Activated naive CD8-positive, alpha-beta T cell treated with anti-CD3 and anti-CD28 coated beads, Interleukin-2, amount 10 ng/mL, durations not matched to agents 7 days and 5 days (primary cell): ENCODE measurements at regions not wholly inside any gene's neighbourhood (a gene's known extent, or its start where the extent isn't known, plus 50 kb on each side); places are given as distances from the start of the nearest gene placed in this dataset.

Experiments used
- ATAC-seq: fragments of 150-1000 bp; cut with Tn5 transposase; one replicate; pipeline ENCODE4 v1.10.0; 2021; ENCODE audit warnings: low read depth, moderate library complexity
- POLR2A ChIA-PET: fragments of 350-600 bp; sonication (Branson Sonifier 250); formaldehyde crosslinking; loops from one replicate; lab custom pipeline; 2021; ENCODE audit warnings: antibody characterized with exemption; lab: Charles Lee
- DNase-seq: peaks from one replicate; pipeline ENCODE4 v3.0.0; 2021
- H3K27ac Mint-ChIP-seq: one replicate; pipeline ENCODE4 v1.8.0; 2022; ENCODE audit warnings: mild to moderate bottlenecking, mixed read lengths
- H3K27me3 Mint-ChIP-seq: one replicate; pipeline ENCODE4 v1.8.0; 2022; ENCODE audit warnings: mild to moderate bottlenecking, moderate library complexity, mixed read lengths
- H3K36me3 Mint-ChIP-seq: one replicate; pipeline ENCODE4 v1.8.0; 2021; ENCODE audit warnings: mild to moderate bottlenecking, mixed read lengths
- H3K4me1 Mint-ChIP-seq: one replicate; pipeline ENCODE4 v1.8.0; 2021; ENCODE audit warnings: mixed read lengths
- H3K4me3 Mint-ChIP-seq: one replicate; pipeline ENCODE4 v1.8.0; 2022; ENCODE audit warnings: mild to moderate bottlenecking, moderate library complexity, mixed read lengths
- H3K9me3 Mint-ChIP-seq: one replicate; pipeline ENCODE4 v1.8.0; 2021; ENCODE audit warnings: mixed read lengths

DNA sequence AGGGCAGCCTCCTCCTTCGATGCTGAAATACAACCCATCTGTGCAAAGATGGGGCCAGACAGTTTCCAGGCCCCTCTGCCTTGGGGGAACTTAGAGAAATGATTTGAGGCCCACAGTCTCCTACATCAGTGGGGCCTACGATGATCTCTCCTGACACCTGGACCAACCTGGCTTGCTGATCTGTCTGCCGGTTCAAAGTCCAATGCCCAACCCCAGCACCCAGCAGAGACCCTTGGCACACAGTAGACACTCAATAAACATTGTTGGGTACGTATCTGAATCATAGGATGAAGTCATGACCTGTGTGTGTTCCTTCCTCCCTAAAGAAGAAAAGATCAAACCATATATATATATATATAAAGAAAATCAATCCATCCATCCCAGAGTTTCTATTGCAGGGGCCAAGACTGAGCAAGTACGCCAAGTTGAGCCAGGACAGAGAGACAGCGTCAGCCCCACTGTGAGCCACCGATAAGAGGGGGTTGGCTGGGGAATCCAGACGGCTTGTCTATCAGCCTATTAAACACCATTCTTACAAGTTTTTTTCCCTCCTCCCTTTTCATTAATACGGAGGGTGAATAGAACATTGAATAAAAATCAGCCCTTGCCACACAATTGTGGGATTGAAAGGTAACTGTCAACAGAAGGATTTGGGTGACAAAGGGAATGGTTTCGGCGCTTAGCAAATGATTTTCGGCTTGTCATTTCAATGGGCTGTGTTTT, 244.1 kb downstream of the MN1 start:
- Mint-ChIP-seq H3K9me3 (no peaks in the 10 kb centered on the region), H3K27me3 (no peaks in the 10 kb centered on the region), H3K36me3 (no peaks in the 10 kb centered on the region), H3K27ac (no peak overlapping the region), H3K4me3 (no peak overlapping the region), H3K4me1 (no peaks in the 10 kb centered on the region)
- ATAC-seq (no peak), DNase-seq (no peak)
- POLR2A ChIA-PET, result no interaction called here

DNA sequence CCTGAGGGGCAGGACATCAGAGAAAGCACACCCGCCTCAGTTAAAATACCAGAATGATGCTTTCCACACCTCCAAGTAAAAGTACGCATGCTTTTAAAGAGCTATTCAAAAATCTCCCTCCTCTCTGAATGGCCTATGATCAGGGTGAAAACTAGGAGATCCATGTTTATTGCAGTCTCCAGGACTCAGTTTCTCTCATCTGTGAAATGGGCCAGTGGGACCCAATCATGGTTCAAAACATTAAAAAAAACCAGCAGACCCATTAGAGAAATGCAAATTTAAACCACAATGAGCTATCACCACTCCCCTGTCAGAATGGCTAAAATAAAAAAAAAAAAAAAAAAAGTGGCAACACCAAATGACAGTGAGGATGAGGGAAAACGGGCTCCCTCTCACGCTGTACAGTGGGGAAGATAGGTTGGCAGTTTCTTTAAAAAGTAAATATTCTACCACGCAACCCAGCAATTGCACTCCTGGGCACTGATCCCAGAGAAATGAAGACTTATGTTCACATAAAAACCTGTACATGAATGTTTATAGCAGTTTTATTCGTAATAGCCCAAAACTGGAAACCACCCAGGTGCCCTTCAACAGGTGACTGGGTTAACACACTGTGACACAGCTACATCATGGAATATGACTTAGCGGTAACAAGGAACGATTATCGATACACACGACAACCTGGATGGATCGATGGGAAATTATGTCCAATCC, 242.7 kb downstream of the MN1 start:
- no peak for DNase-seq
- H3K4me3 Mint-ChIP-seq, result no peak overlapping the region
- no peaks in the 10 kb centered on the region for H3K9me3 Mint-ChIP-seq
- POLR2A ChIA-PET, result no interaction called here
- no peak for ATAC-seq
- H3K36me3 Mint-ChIP-seq, result no peaks in the 10 kb centered on the region
- no peaks in the 10 kb centered on the region for H3K4me1 Mint-ChIP-seq
- no peak overlapping the region for H3K27ac Mint-ChIP-seq
- H3K27me3 Mint-ChIP-seq, result no peaks in the 10 kb centered on the region

DNA sequence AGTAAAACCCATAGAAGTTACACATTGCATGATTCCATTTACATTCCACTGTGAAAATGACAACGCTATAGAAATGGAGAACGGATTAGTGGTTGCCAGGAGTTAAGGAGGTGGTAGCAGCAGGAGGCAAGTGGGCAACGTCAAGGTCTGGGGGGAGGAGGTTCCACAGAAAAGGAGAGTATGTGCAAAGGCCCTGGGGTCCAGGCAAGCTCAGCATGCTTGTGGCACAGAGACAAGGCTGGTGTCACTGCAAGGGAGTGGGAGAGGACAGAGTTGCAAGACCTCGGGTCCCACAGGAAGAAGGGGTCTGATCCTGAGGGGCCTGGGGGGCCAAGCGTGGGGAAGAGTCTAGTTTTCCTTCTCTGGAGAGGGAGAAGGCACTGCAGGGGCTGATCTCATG, 240.8 kb downstream of the MN1 start:
- ATAC-seq, result no peak
- H3K27ac Mint-ChIP-seq, result no peak overlapping the region

DNA sequence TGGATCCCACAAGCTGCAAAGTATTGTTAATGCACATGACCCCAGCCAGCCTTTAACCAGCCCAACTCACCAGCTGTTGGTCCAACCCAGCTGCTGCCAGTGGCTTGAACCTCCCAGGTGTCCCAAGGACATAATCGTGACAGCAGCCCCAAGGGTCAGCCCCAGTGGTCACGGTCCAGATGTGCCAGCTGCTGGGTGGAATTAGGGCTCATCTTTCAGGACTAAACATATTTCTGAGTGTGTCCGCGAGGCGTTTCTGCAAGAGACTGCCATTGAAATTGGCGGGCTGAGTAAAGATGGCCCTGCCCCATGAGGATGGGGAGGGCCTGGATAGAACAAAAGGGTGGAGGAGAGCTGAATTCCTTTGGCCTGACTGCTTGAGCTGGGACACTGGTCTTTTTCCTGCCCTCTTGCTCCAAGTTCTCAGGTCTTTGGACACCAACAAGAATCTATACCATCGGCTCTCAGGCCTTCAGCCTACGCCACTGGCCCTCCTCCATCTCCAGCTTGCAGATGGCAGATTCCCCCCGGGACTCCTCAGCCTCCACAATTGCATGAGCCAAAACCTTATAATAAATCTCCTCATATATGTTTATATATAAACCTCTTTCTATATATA, 240.2 kb downstream of the MN1 start:
- ATAC-seq (no peak), DNase-seq (no peak)
- Mint-ChIP-seq H3K4me3 (no peak overlapping the region), H3K9me3 (no peaks in the 10 kb centered on the region), H3K27ac (no peak overlapping the region), H3K4me1 (no peaks in the 10 kb centered on the region), H3K36me3 (no peaks in the 10 kb centered on the region), H3K27me3 (no peaks in the 10 kb centered on the region)
- POLR2A ChIA-PET, result no interaction called here

More for the DNA sequence above, 240.8 kb downstream of the MN1 start:
- Mint-ChIP-seq H3K4me1 (no peaks in the 10 kb centered on the region), H3K36me3 (no peaks in the 10 kb centered on the region), H3K27me3 (no peaks in the 10 kb centered on the region), H3K4me3 (no peak overlapping the region), H3K9me3 (no peaks in the 10 kb centered on the region)
- POLR2A ChIA-PET, result no interaction called here
- DNase-seq, result no peak

GRCh38 chr22:27564806-27565205, 236.8 kb downstream of the MN1 start:
- Mint-ChIP-seq H3K27ac (no peak overlapping the region), H3K27me3 (no peaks in the 10 kb centered on the region), H3K4me3 (no peak overlapping the region), H3K36me3 (no peaks in the 10 kb centered on the region), H3K9me3 (no peaks in the 10 kb centered on the region), H3K4me1 (no peaks in the 10 kb centered on the region)
- DNase-seq (no peak), ATAC-seq (no peak)
- POLR2A ChIA-PET, result no interaction called here

DNA sequence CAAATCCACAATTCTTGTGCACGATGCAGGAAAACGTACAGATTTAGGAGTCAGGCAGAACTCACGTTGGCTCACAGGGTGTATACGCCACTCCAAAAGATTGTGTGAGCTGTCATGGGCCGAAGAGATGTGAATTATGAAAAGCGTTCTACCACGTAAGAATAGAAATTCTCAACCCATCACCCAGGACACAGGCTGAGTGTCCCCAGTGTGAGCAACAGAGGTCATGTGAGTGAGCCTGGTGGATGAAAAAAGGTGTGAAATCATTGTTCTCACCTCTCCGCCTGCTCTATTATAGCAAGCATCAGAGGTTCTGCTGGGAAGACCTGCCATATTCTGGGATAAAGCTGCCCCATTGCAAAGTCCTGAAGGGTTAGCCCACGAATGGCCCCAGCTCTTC, 235.0 kb downstream of the MN1 start:
- DNase-seq (no peak), ATAC-seq (no peak)
- Mint-ChIP-seq H3K4me3 (no peak overlapping the region), H3K9me3 (no peaks in the 10 kb centered on the region), H3K4me1 (no peaks in the 10 kb centered on the region), H3K36me3 (no peaks in the 10 kb centered on the region), H3K27me3 (no peaks in the 10 kb centered on the region), H3K27ac (no peak overlapping the region)
- POLR2A ChIA-PET, result no interaction called here

DNA sequence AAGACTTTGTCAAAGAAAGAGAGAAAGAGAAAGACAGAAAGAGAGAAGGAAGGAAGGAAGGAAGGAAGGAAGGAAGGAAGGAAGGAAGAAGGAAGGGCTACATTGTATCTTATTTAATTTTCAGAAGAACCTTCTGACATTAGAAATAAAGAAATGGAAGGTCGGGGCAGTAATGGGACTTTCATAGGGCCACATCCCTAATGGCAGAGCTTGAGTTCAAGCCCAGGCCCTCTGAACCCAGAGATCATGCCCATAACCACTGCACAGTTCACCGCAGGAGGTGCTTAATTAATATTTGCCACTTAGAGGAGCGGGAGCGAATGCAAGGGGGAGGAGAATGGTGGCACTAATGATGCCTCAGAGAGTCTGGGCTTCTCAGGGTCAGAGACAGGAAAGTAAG, 233.3 kb downstream of the MN1 start:
- H3K27ac Mint-ChIP-seq, result no peak overlapping the region
- H3K27me3 Mint-ChIP-seq, result peaks cover 3% of the 10 kb centered on the region
- H3K36me3 Mint-ChIP-seq, result no peaks in the 10 kb centered on the region
- peaks cover 1% of the 10 kb centered on the region for H3K9me3 Mint-ChIP-seq
- no peaks in the 10 kb centered on the region for H3K4me1 Mint-ChIP-seq
- H3K4me3 Mint-ChIP-seq, result no peak overlapping the region
- DNase-seq, result no peak
- POLR2A ChIA-PET, result no interaction called here
- no peak for ATAC-seq

DNA sequence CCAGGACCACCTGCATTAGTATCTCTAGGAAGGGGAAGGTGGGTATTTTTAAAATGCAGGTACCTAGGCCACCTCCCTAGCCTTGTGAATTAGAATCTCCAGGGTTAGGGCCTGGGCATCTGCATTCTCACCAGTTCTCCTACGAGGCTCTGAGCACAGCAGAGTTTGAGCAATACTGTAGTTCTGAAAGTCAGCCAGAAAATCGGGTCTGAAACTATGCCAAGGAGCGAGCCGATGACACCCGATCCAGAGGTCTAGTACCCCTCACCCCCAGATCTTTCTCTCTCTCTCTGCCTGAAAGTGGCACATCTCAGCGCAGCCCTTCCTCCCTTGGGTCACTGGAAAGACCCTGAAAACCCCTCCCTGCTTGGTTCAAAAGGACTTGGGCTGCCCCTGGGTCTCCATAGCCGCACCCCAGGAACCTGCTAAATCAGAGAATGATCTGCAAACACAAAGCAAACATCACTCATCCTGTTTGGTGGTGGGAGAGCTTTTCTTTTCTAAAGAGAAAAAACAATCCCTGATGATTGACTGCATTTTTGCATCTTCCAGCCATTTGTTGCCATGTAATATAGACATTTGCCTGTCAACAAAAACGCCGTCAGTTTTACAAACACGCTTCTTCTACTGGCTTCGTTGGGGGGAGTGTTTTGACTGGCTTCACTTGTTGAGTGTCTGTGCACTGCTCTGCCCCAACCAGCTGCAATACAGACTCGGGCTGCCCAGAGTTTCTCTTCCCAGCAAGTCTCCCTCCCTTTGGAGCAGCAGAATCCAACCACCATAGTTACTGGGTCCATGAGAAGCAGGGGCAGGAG, 229.9 kb downstream of the MN1 start:
- Mint-ChIP-seq H3K4me3 (no peak overlapping the region), H3K27ac (no peak overlapping the region), H3K4me1 (no peaks in the 10 kb centered on the region), H3K9me3 (peaks cover 1% of the 10 kb centered on the region), H3K36me3 (no peaks in the 10 kb centered on the region), H3K27me3 (peaks cover 3% of the 10 kb centered on the region)
- POLR2A ChIA-PET, result no interaction called here
- DNase-seq (no peak), ATAC-seq (no peak)

DNA sequence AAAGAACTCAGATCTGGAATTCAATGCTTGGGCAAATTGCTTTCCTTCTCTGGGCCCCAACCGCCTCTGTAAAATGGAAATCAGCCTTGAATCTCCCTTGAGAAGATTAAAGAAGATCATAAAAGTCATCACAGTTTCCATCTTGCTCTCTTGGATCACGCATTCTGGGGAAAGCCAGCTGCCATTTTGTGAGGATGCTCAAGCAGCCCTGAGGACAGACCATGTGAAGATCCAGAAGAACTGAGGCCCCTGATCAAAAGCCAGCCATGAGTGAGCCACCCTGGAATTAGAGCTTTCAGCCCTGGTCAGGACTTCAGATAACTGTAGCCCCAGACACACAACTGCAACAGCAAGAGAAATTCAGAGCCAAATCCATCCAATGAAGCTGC, 229.3 kb downstream of the MN1 start:
- POLR2A ChIA-PET, result no interaction called here
- ATAC-seq, result no peak
- Mint-ChIP-seq H3K27ac (no peak overlapping the region), H3K4me3 (no peak overlapping the region), H3K9me3 (peaks cover 1% of the 10 kb centered on the region), H3K4me1 (no peaks in the 10 kb centered on the region), H3K36me3 (no peaks in the 10 kb centered on the region), H3K27me3 (peaks cover 3% of the 10 kb centered on the region)
- no peak for DNase-seq

DNA sequence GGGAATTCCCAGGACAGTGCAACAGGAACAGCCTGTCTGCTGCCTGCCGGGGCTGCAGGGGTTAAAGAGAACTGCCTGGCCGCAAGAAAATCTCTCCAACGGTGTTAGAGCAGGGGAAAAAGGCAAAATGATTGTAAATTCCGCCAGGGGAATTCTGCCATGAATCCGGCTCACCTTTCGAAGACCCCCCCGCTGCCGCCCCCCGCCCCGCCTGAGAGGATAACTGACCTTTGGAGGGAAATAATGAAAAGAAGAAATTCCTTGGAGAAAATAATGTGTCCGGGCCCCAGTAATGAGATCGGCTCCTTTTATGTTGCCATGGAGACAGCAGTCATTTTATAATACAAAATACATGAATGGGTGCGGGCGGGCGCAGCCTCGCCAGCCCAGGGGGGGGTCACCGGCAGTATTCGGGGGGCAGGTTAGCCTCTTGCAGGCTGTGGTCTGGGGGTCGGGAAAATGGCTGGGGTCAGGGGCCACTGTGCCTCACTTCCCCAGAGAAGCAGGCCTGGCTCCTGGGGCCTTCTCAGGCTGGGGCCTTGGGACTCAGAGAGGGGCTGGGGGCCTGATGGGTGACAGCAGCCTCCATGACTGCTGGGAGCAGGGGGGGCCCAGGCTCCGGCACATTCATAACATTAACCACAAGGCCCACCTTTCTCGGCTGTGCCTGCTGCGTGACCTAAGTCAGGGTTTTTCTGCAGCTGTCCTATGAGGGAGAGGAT, 228.1 kb downstream of the MN1 start:
- peaks cover 1% of the 10 kb centered on the region for H3K9me3 Mint-ChIP-seq
- no peaks in the 10 kb centered on the region for H3K4me1 Mint-ChIP-seq
- no peak for DNase-seq
- H3K27ac Mint-ChIP-seq, result no peak overlapping the region
- H3K4me3 Mint-ChIP-seq, result no peak overlapping the region
- no peak for ATAC-seq
- H3K36me3 Mint-ChIP-seq, result no peaks in the 10 kb centered on the region
- H3K27me3 Mint-ChIP-seq, result peaks cover 3% of the 10 kb centered on the region
- POLR2A ChIA-PET, result no interaction called here

GRCh38 chr22:27574002-27574366, 227.6 kb downstream of the MN1 start:
- H3K4me3 Mint-ChIP-seq, result no peak overlapping the region
- DNase-seq, result no peak
- no peaks in the 10 kb centered on the region for H3K4me1 Mint-ChIP-seq
- no peaks in the 10 kb centered on the region for H3K36me3 Mint-ChIP-seq
- ATAC-seq, result no peak
- POLR2A ChIA-PET, result no interaction called here
- peaks cover 1% of the 10 kb centered on the region for H3K9me3 Mint-ChIP-seq
- H3K27ac Mint-ChIP-seq, result no peak overlapping the region
- H3K27me3 Mint-ChIP-seq, result peaks cover 3% of the 10 kb centered on the region

GRCh38 chr22:27574651-27575050, 226.9 kb downstream of the MN1 start:
- no peak for DNase-seq
- Mint-ChIP-seq H3K9me3 (peaks cover 1% of the 10 kb centered on the region), H3K36me3 (no peaks in the 10 kb centered on the region), H3K4me3 (no peak overlapping the region), H3K27me3 (peaks cover 5% of the 10 kb centered on the region), H3K4me1 (no peaks in the 10 kb centered on the region), H3K27ac (no peak overlapping the region)
- POLR2A ChIA-PET, result no interaction called here
- no peak for ATAC-seq

DNA sequence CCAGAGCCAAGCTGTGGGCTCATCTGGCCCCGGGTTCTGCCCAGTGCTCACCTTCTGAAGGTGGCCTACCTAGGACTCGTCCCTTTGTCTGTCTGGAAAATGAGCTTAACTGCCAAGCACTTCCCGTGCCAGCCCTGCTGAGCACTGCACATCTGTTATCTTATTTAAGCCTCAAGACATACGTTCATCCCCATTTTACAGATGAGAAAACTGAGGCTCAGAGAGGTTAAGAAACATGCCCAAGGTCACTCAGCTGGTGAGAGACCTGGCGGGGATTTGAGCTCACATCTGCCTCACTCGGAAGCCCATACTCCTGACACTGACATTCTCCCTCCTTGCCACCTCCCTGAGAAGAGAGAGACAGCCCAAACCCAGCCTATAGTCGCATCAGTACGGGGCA, 226.2 kb downstream of the MN1 start:
- Mint-ChIP-seq H3K27me3 (peaks cover 5% of the 10 kb centered on the region), H3K36me3 (no peaks in the 10 kb centered on the region), H3K9me3 (peaks cover 1% of the 10 kb centered on the region), H3K4me1 (no peaks in the 10 kb centered on the region), H3K27ac (no peak overlapping the region), H3K4me3 (no peak overlapping the region)
- POLR2A ChIA-PET, result no interaction called here
- DNase-seq (no peak), ATAC-seq (no peak)
